ENCODE measurements at regions not wholly inside any gene's neighbourhood (a gene's known extent, or its start where the extent isn't known, plus 50 kb on each side); places are given as distances from the start of the nearest gene placed in this dataset.

- TF ChIP-seq, protein P1, sequence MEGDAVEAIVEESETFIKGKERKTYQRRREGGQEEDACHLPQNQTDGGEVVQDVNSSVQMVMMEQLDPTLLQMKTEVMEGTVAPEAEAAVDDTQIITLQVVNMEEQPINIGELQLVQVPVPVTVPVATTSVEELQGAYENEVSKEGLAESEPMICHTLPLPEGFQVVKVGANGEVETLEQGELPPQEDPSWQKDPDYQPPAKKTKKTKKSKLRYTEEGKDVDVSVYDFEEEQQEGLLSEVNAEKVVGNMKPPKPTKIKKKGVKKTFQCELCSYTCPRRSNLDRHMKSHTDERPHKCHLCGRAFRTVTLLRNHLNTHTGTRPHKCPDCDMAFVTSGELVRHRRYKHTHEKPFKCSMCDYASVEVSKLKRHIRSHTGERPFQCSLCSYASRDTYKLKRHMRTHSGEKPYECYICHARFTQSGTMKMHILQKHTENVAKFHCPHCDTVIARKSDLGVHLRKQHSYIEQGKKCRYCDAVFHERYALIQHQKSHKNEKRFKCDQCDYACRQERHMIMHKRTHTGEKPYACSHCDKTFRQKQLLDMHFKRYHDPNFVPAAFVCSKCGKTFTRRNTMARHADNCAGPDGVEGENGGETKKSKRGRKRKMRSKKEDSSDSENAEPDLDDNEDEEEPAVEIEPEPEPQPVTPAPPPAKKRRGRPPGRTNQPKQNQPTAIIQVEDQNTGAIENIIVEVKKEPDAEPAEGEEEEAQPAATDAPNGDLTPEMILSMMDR (conservative IDR thresholded peaks at IDR 0.05): no peak
- TF ChIP-seq ZFX (IDR thresholded peaks at IDR 0.05): no peak
These were observed 193.0 kb upstream of the C1QTNF7 start for GRCh38 chr4:15234856-15235126.

Measured in C4-2B (cell line).